ENCODE measurements at regions not wholly inside any gene's neighbourhood (a gene's known extent, or its start where the extent isn't known, plus 50 kb on each side); places are given as distances from the start of the nearest gene placed in this dataset.

GRCh38 chr12:115353467-115353866 is 669.5 kb upstream of the TBX3 start:
- TF ChIP-seq, protein P1, sequence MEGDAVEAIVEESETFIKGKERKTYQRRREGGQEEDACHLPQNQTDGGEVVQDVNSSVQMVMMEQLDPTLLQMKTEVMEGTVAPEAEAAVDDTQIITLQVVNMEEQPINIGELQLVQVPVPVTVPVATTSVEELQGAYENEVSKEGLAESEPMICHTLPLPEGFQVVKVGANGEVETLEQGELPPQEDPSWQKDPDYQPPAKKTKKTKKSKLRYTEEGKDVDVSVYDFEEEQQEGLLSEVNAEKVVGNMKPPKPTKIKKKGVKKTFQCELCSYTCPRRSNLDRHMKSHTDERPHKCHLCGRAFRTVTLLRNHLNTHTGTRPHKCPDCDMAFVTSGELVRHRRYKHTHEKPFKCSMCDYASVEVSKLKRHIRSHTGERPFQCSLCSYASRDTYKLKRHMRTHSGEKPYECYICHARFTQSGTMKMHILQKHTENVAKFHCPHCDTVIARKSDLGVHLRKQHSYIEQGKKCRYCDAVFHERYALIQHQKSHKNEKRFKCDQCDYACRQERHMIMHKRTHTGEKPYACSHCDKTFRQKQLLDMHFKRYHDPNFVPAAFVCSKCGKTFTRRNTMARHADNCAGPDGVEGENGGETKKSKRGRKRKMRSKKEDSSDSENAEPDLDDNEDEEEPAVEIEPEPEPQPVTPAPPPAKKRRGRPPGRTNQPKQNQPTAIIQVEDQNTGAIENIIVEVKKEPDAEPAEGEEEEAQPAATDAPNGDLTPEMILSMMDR (conservative IDR thresholded peaks at IDR 0.05 in 1 of 2, IDR thresholded peaks at IDR 0.05 in 1 of 2; ENCODE audit: low read depth in 1 of 2, low read length in 2 of 2) = no peak
- TF ChIP-seq EZH2 (IDR thresholded peaks at IDR 0.05; ENCODE audit: low read length, missing control alignments) = no peak

Data from fibroblast of lung (primary cell).